IPS DF 19.7 (cell line): ENCODE measurements at regions not wholly inside any gene's neighbourhood (a gene's known extent, or its start where the extent isn't known, plus 50 kb on each side); places are given as distances from the start of the nearest gene placed in this dataset.

ENCODE experiments used
- DNase-seq: peaks from one replicate; pipeline ENCODE4 v3.0.0-alpha.2; 2013; ENCODE audit warnings: low read depth, low spot score

- no peak for DNase-seq
Observed at GRCh38 chr5:165163861-165164260, 1658.4 kb downstream of the MAT2B start.

- DNase-seq, result no peak
Observed at GRCh38 chr5:165173651-165174050, 1668.2 kb downstream of the MAT2B start.

GRCh38 chr5:165175041-165175440 lies 1669.6 kb downstream of the MAT2B start:
- DNase-seq, result no peak

DNA sequence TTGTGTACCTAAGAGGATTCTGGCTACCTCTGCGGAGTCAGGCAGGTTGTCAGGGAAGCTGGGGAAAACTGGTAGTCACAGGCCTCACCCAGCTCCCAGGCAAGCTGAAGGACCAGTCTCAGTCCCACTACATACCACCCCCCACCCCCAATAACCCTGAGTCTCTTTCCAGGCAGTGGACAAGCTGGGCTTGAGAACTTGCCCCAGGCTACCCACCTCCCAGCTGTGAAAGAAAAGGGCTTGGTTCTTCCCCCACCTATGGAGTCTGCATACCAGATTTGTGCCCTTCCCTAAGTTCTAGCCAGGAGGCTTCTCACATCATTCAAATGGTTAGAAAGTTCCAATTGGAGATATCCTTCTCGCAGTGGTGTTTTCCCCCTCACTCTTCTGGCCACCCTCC lies 1678.8 kb downstream of the MAT2B start:
- DNase-seq, result no peak

- DNase-seq, result no peak
Observed at GRCh38 chr5:165185716-165186115, 1680.3 kb downstream of the MAT2B start.

- no peak for DNase-seq
Observed at GRCh38 chr5:165187815-165188214, 1682.4 kb downstream of the MAT2B start.

- no peak for DNase-seq
Observed at GRCh38 chr5:165188556-165189175, 1683.2 kb downstream of the MAT2B start.

DNA sequence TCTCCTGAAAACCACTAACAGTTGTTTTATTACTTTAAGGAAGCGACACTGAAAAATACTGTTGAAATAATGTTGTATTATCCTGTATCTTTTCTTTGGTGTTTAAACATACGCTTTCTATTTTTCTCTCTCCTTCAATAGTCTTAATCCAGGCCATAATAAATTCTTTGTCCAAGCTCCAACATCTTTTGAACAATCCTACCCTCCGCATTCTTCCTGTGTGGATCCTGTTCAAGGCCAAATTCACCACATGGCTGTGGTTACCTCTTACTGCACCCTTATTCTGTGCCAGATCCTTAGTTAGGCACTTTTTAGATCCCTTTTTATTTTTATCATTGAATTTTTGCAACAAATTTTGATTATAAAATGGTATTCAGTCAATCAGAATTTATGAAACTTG lies 1691.5 kb downstream of the MAT2B start:
- no peak for DNase-seq

DNA sequence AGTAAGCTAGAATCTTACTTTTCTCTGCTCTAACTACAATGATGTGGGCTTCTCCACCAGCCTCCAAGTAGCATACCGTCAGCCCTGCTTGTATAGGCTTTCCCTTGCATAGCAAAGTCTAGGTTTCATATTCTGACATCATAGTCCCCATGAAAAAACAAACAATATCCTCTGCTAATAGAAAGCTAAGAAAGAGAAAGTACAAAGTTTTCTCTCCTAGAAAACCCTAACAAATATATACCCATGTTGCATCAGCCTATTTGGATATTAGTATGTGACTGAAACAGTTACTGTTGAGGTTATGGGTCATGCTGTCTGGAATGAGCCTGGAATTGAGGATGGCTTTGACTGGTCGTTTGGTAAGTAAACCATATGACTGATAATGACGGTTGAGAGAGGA lies 1696.0 kb downstream of the MAT2B start:
- no peak for DNase-seq

DNA sequence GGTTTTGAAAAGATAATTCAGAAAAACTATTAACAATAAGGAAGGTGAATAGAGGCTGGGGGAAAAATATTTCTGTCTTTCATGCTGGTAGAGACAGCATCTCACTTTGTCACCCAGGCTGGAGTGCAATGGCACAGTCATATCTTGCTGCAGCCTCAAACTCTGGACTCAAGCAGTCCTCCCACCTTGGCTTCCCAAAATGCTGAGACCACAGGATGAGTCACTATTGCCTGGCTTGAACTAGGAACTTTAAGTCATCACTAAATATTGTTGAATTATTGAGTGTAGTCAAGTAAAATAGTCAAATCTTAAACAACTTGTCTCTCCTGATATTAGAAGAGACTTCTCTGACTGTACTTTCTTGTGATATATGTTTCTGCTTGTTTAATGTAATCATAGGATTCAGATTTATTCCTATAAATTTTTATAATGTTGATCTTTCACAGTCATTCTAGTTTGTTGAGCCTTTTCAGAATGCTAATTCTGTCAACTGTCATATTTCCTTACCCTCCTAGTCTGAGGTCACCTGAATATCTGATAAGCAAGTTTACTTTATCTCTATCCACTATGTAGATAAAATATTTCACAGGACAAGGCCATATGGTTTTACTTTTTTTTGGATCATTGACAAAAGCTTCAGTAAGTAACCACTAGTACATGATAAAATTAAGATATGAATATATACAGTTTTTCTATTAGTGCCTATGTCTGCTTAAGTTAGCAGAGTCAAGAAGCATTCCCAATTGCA lies 1696.5 kb downstream of the MAT2B start:
- DNase-seq, result no peak

DNA sequence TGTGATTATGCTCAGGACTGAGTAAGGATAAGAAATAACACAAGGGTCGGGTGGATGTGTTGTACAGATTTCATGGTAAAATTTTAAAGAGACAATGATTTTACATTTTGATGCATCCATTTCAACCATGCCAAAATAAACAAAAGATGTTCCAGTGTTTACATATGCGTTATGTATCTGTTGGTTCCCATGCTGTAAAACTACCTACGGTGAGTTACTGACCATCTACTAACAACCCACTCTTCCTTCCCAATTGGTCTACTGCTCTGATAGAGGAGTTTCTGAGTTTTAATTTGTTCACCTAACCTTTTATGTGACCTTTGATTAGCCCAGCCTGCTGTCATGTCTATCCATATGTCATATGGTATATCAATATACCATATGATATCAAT lies 1697.1 kb downstream of the MAT2B start:
- no peak for DNase-seq

DNA sequence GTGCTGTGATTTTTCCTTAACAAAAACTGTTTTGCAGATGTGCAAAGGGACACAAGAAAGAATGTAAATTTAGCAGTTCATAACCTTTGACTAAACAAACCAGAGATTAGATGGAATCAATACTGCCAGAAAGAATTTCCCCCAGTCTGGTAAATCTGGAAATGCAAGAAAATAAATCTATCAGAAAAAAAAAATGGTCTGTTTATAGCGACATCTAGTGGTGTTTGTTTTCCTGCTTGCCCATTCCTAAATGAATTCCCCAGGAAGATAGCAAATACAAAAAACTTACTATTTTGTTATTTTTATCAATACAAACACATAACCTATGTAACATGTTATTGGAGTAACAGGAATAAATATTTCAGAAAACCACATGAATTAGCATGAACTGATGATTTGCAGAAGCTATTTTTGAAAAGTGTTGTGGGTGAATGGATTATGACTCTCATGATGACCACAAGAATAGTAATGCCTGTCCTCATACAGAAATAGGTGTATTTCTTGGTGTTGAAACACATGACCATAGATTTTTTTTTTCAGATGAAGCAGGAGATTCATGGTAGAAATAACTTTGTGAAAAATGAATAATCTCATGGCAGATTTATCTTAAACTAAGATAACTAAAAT lies 1703.8 kb downstream of the MAT2B start:
- DNase-seq, result no peak

- DNase-seq, result no peak
Observed at GRCh38 chr5:165224366-165225045, 1719.1 kb downstream of the MAT2B start.

- DNase-seq, result no peak
Observed at GRCh38 chr5:165227515-165227914, 1722.1 kb downstream of the MAT2B start.

DNA sequence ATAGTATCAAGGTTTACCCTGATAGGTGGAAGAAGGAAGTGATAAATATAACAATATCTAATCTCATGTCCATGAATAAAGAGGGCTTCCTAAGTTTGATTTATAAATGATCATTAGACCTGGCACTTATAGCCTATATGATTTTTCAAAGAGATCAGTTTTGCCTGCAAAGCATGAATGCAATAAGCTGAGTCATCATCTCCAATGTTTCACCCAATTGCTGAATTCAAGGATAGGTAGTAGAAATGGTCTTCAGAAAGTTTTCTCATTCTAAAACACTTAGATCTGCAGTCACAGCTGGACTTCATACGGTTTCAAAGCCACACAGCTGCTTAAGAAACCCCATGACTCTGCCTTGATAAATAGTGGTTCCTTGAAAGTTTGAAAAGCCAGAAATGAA lies 1722.8 kb downstream of the MAT2B start:
- no peak for DNase-seq

DNA sequence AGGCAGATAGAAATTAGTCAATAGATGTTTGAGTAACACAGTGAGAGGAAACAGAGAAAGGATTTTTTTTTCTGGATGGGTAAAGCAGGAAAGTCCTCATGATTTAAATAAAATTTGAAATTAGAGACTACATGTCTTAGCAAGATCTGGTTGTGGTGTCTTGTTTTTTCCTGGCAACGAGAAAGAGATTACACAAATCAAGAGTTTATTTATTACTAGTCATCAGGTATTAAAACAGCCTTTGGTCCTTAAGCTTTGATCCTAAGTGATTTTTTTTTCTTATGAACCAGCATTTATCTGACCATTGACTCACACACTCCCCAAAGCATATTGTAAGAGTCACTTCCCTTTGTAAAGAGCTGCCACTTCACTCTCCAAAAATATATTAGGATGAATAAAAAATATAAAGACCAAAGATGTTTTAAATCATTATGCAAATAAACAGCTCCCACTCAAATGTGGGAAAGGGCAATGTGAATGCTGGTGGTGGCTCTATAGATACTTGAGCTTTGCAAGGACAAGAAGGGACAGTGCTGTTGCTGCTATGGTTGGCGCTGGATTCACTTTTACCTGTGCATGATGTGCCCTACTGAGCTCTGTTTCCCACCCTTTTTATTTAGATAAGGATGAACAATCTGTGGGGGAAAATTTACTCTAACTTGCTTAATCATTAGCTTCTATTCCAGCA lies 1726.5 kb downstream of the MAT2B start:
- no peak for DNase-seq

DNA sequence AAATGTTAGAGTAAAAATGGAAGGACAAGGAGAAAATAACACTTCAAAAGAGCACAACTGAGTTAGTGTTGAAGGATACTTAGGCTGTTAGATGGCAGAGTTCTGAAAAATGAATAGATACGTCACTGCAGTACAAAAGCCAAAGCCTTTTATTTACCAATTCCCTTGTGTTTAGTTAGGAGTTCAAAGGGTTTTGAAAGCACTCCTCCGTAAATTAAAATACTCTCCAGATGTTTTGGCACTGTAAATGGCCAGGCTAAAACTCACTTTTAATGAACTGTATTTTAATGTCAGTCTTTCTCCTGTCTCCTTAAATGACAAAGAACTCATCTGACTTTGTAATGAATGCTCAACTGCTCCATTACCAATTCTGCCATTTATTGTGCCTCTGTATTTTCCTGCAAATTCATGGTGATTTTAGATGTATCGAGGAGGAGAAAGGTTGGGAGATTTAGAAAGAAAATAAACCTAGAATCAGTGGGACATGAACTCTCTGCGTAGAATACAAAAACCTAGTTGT lies 1727.2 kb downstream of the MAT2B start:
- no peak for DNase-seq

- DNase-seq, result no peak
Observed at GRCh38 chr5:165241811-165242210, 1736.4 kb downstream of the MAT2B start.

DNA sequence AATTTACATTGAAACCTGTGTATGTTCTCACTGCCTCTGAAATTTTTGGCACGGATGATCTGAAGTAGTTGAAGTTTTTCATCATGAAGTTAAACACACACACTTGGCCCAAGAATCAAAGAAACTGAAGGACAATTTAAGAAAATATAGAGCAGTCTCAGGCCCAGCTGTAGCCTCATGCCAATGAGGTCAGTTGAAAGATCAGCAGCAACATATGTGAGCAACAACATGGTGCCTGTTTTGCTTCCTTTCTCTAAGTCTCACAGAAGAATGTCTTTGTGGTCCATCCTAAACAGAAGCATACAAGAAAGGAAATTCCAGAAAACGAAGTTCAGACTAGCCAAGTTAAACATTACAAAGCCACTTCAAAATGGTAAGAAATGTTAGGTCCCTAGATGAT lies 1737.2 kb downstream of the MAT2B start:
- DNase-seq, result no peak

DNA sequence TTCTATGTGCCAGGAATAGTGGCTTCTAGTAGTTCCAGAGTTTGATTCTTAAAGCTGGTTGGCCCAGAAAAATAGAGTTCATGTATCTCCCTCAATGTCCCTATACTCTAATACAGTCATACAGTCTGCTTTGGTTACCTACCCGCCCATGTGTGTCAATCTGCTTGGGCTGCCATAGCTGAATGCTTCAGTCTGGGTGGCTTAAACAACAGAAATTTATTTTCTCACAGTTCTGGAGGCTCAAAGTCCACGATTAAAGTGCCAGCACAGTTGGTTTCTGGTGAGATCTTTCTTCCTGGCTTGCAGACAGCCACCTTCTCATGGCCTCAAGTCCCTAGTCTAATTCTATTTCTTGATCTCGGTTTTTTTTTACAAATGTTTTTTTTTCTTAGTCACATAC lies 1739.0 kb downstream of the MAT2B start:
- no peak for DNase-seq

DNA sequence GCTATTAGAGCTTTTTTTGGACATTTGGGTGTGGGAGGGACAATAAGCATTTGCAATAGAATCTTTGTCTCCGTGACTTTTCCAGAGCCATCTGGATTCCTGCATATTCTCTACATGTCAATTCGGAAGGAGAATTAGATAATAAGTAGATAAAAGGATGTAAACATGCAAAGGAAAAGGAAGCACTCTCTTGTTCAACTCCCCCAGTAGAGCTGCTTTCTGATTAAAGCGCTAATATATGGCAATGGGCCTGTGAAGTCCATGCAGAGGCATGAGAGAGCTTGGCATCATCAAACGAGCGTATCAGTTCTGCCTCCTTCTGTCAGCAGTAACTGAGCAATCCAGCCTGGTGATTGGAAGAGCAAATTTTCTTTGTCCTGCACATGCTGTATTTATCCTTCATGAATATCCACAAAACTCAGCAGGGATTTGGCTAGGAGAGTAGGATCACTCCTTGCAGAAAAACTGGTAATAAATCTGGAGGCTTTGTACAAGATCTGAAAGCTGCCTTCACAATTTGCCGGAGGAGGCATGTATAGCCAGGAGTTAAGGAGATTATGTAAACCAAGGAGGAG lies 1752.9 kb downstream of the MAT2B start:
- no peak for DNase-seq
